Esophagus squamous epithelium (tissue), 5 donors: ENCODE measurements at regions not wholly inside any gene's neighbourhood (a gene's known extent, or its start where the extent isn't known, plus 50 kb on each side); places are given as distances from the start of the nearest gene placed in this dataset.
A peak's percentile ranks its signal among the peaks of the same experiment; 100 is the strongest.

Source experiments
- DNase-seq: peaks from one replicate; lab custom pipeline; 2025; lab: John Stamatoyannopoulos, UW
- H3K27ac ChIP-seq, 4 donors: fragments of 200-600 bp; sonication (generic); one replicate each; pipeline ENCODE4 v1.5.1; 2016 to 2019; ENCODE audit warnings: mild to moderate bottlenecking in 1 of 4
- H3K27me3 ChIP-seq, 4 donors: fragments of 200-600 bp; sonication (generic); 1 replicate in 3 of 4; 2 replicates in 1 of 4; pipeline versions ENCODE4 v1.5.1 to v1.6.0; 2017 to 2021; ENCODE audit warnings: antibody characterized with exemption in 1 of 4
- H3K36me3 ChIP-seq, 3 donors: fragments of 200-600 bp; sonication (generic); one replicate each; pipeline ENCODE4 v1.5.1; 2016 to 2019
- H3K4me1 ChIP-seq, 3 donors: fragments of 200-600 bp; sonication (generic); one replicate each; pipeline ENCODE4 v1.5.1; 2017 to 2019
- H3K4me3 ChIP-seq, 4 donors: fragments of 200-600 bp; sonication (generic); 1 replicate in 3 of 4; 2 replicates in 1 of 4; pipeline ENCODE4 v1.5.1; 2016 to 2019; ENCODE audit warnings: mild to moderate bottlenecking in 2 of 4, moderate library complexity in 1 of 4
- H3K9me3 ChIP-seq, 3 donors: fragments of 200-600 bp; sonication (generic); one replicate each; pipeline ENCODE4 v1.5.1; 2016 to 2019
- CTCF ChIP-seq, 6 experiments: fragments of 450-650 bp in 4 of 6; fragments of 200-600 bp in 2 of 6; sonication (generic) in 2 of 6; IDR thresholded peaks; one replicate each; pipeline ENCODE4 v1.5.1; 2016 to 2019; ENCODE audit warnings: antibody characterized with exemption in 6 of 6, mild to moderate bottlenecking in 4 of 6, moderate library complexity in 4 of 6
- POLR2A ChIP-seq, 4 donors: fragments of 450-650 bp; IDR thresholded peaks; one replicate each; pipeline ENCODE4 v1.6.1; 2017; ENCODE audit warnings: antibody characterized with exemption in 4 of 4, mild to moderate bottlenecking in 4 of 4, moderate library complexity in 3 of 4
- WGBS, 2 donors: methylation state at CpG; one replicate each; pipeline ENCODE4 v1.1.5; 2018; 5-methylcytosine and 5-hydroxymethylcytosine counted together
- intact Hi-C: fragments of 100-400 bp; cut with DNase I; formaldehyde crosslinking; loops from one replicate; pipeline ENCODE4 v1.15.0; 2022
- donor health status: DM: yes; HTN: yes; CAD: no.

GRCh38 chr12:116404247-116404646 lies 126.8 kb upstream of the MED13L start:
- WGBS, 2 donors: 93 to 95% methylated on average over 14 of the region's 14 CpGs
- H3K4me3 ChIP-seq: no peak overlapping the region
- TF ChIP-seq CTCF (IDR thresholded peaks at IDR 0.05): no peak
- no peak for TF ChIP-seq POLR2A (IDR thresholded peaks at IDR 0.05)
- H3K36me3 ChIP-seq: no peaks in the 10 kb centered on the region
- H3K27me3 ChIP-seq: no peaks in the 10 kb centered on the region
- no peaks in the 10 kb centered on the region for H3K9me3 ChIP-seq
- DNase-seq: no peak
- H3K4me1 ChIP-seq: peaks cover 0 to 40% (median 24%) of the 10 kb centered on the region in 3 donors
- H3K27ac ChIP-seq: no peak overlapping the region
- intact Hi-C loops: no loop called here

GRCh38 chr12:116404913-116405611 lies 127.6 kb upstream of the MED13L start:
- WGBS, 2 donors: 66 to 80% methylated on average over 6 of the region's 6 CpGs
- no peak for DNase-seq
- Histone ChIP-seq H3K9me3 (no peaks in the 10 kb centered on the region), H3K27me3 (no peaks in the 10 kb centered on the region), H3K4me1 (peaks cover 0 to 44% (median 26%) of the 10 kb centered on the region in 3 donors), H3K27ac (no peak overlapping the region), H3K4me3 (no peak overlapping the region), H3K36me3 (no peaks in the 10 kb centered on the region)
- intact Hi-C loops: no loop called here
- TF ChIP-seq CTCF (IDR thresholded peaks at IDR 0.05) (no peak), POLR2A (IDR thresholded peaks at IDR 0.05) (no peak)

GRCh38 chr12:116406529-116406928 lies 129.0 kb upstream of the MED13L start:
- peaks cover 3 to 55% (median 31%) of the 10 kb centered on the region in 3 donors for H3K4me1 ChIP-seq
- WGBS, 2 donors: 41 to 42% methylated on average over 2 to 3 of the region's 3 CpGs
- intact Hi-C loops: no loop called here
- H3K9me3 ChIP-seq: no peaks in the 10 kb centered on the region
- H3K4me3 ChIP-seq: no peak overlapping the region
- H3K36me3 ChIP-seq: no peaks in the 10 kb centered on the region
- no peak for TF ChIP-seq POLR2A (IDR thresholded peaks at IDR 0.05)
- TF ChIP-seq CTCF (IDR thresholded peaks at IDR 0.05): peak in 1 of 6 experiments; percentile 32
- peak overlapping the region in 1 of 4 donors; percentile 49 for H3K27ac ChIP-seq
- no peak for DNase-seq
- H3K27me3 ChIP-seq: no peaks in the 10 kb centered on the region

GRCh38 chr12:116408489-116409250 lies 131.2 kb upstream of the MED13L start:
- no peak for TF ChIP-seq CTCF (IDR thresholded peaks at IDR 0.05)
- no peak for TF ChIP-seq POLR2A (IDR thresholded peaks at IDR 0.05)
- peaks cover 3 to 46% (median 19%) of the 10 kb centered on the region in 3 donors for H3K4me1 ChIP-seq
- intact Hi-C loops: no loop called here

GRCh38 chr12:116411977-116412376 lies 134.5 kb upstream of the MED13L start:
- WGBS, 2 donors: 88 to 93% methylated on average over 2 to 3 of the region's 3 CpGs
- TF ChIP-seq POLR2A (IDR thresholded peaks at IDR 0.05): no peak
- no peak for TF ChIP-seq CTCF (IDR thresholded peaks at IDR 0.05)
- intact Hi-C loops: no loop called here
- H3K27ac ChIP-seq: no peak overlapping the region
- no peaks in the 10 kb centered on the region for H3K36me3 ChIP-seq
- H3K4me3 ChIP-seq: no peak overlapping the region
- no peak for DNase-seq
- no peaks in the 10 kb centered on the region for H3K9me3 ChIP-seq
- peaks cover 3 to 28% (median 9%) of the 10 kb centered on the region in 3 donors for H3K4me1 ChIP-seq
- H3K27me3 ChIP-seq: no peaks in the 10 kb centered on the region

More at GRCh38 chr12:116408489-116409250, 131.2 kb upstream of the MED13L start:
- no peaks in the 10 kb centered on the region for H3K9me3 ChIP-seq
- H3K27me3 ChIP-seq: no peaks in the 10 kb centered on the region
- 94% methylated on average over 10 to 12 of the region's 13 CpGs for WGBS, 2 donors
- no peak for DNase-seq
- H3K4me3 ChIP-seq: no peak overlapping the region
- H3K36me3 ChIP-seq: no peaks in the 10 kb centered on the region
- H3K27ac ChIP-seq: no peak overlapping the region
